Stimulated activated CD4-positive, alpha-beta T cell treated with anti-CD3 and anti-CD28 coated beads, TNF-alpha, amount 100 ng/mL, for 48 hours (primary cell): ENCODE measurements at regions not wholly inside any gene's neighbourhood (a gene's known extent, or its start where the extent isn't known, plus 50 kb on each side); places are given as distances from the start of the nearest gene placed in this dataset.
"Not testable (repeated sequence)": the region's sequence is repeated elsewhere in the genome, so short reads cannot be mapped to it uniquely, and the experiment has no call there.

Experiments
- DNase-seq, 3 donors: peaks; one replicate each; pipeline ENCODE4 v3.0.0-alpha.2; 2020; ENCODE audit warnings: low read depth in 3 of 3

DNA sequence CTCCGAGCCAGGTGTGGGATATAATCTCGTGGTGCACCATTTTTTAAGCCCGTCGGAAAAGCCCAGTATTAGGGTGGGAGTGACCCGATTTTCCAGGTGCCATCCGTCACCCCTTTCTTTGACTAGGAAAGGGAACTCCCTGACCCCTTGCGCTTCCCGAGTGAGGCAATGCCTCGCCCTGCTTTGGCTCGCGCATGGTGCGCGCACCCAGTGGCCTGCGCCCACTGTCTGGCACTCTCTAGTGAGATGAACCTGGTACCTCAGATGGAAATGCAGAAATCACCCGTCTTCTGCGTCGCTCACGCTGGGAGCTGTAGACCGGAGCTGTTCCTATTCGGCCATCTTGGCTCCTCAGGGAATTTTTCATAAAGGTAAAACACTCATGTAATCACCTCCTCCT lies 63.9 kb downstream of the RWDD3 start:
- not testable (repeated sequence) for DNase-seq

DNA sequence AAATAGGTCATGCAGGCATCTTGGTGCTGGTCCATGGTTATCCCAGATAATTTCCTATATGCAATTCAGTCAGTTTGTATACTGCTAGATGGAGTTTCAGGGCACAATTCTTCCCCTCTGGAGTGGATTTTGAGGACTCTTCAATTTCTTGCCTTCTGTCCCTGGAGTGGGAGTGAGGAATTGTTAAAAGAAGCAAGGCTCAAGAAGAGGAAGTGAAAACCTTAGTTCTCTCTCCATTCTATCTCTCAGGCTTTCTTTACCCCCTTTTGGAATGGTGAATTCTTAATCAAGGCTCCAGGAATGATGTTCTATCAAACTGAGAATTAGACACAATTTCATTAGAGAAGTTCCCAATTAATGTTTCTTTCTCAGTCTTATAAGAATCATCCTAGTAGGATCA lies 67.1 kb downstream of the RWDD3 start:
- no peak for DNase-seq

DNA sequence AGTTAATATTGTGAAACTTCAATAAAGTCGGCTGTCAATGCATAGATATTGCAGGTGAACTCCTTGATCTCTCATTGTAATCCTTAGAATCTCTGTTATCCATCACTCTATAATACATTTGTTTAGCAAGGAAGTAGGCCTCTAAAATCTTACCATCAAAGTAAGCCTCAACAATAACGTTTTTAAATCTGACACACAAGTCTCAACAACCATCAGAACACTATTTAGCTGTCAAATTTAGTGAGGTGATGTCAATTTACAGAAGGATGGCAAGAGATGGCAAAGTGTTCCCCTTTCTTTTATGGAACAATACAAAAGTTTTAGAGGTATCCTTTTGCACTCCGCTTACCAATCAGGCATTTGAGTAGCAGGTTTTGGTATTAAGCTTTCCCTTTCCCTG lies 67.6 kb downstream of the RWDD3 start:
- no peak for DNase-seq

GRCh38 chr1:95304803-95305202 lies 70.8 kb downstream of the RWDD3 start:
- DNase-seq: no peak

DNA sequence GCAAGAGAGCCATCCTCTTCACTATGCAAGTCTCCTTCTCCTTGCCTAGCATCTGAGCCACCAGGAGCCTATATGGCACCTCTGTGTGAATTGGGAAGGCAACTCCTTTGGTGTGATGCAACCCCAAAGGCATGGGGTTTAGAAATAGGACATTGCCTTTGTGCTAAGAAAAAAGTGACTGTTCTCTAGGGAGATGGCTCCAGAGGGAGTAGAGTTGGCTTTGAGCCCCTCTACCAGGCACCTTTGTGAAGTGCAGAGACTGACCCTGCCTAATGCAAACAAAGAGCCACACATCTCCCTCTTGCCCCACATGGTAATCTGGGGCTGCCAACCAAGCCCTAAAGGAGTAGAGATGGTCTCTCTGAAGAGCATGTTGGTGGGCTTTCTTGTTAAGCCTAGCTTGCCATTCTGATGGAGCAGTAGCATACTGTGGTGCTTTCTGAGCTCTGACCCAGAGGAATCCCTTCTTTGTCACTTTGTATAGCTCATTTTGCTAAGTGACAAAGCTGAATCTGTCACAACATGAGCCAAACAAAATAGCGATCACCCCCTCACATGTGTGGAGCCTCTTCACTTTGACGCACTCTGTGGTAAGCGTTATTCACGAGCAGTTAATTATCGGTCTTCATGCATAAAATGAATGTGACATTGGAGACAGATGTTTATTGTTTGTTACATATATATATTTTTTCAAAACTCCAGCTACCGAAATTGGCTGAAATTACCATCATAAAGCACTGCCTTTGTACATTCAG lies 74.4 kb downstream of the RWDD3 start:
- no peak for DNase-seq

GRCh38 chr1:95309031-95309471 lies 75.0 kb downstream of the RWDD3 start:
- no peak for DNase-seq

DNA sequence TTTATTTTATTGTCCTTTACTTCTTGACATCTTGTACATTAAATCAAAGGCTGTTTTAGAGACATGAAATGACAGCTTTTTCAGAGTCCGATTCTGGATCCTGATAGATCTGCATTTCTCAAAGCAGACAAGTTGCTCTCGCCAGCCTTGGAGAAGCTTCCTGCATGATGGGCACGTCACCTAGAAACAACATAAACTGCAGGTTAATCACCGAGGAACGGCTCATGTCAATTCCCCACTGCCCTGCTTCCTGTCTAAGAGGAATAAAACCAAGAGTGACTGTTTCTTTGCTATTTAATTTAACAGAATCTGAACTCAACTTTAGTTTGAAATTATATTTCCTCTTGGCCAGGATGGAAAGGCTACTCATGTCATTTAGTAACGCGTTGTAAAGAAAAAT lies 77.0 kb downstream of the RWDD3 start:
- no peak for DNase-seq

GRCh38 chr1:95311762-95312161 lies 77.8 kb downstream of the RWDD3 start:
- DNase-seq: no peak

DNA sequence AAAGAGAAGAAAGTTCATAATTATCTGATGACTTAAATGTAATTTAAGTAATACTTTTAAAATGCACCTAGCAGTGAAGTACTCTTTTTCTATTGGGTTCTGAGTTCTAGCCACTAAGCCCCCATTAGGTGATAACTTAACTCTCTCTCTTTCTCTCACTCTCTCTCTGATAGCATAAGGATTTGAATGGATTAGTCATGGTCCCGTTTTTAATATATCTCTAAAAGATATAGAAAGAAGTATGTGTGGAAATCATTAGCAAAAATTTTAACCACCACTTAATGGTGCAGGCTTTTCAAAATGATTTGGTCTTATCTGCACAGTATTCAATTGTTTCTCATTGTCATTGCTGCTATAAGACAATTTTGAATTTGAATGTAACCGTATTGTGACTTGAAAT lies 78.2 kb downstream of the RWDD3 start:
- DNase-seq: no peak

- DNase-seq: no peak
These were observed 79.5 kb downstream of the RWDD3 start for GRCh38 chr1:95313527-95313926.

DNA sequence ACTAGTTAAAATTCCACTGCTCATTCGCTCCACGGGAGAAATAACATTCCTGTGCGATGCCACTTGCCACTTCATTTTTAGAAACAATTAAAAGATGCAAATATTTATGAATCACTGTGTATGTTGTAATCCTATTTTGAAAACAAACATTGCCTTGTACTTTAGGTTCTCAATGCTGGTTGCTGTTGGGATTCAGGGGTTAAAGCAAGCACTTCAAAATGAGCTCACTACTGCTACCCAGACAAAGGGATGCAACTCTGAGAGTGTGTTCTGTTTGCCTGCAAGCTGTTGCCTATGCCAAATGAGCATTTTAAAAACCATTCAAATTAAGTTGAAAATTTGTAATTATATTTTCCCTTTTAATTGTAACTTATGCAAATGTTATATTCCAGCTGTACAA lies 87.5 kb downstream of the RWDD3 start:
- no peak for DNase-seq

DNA sequence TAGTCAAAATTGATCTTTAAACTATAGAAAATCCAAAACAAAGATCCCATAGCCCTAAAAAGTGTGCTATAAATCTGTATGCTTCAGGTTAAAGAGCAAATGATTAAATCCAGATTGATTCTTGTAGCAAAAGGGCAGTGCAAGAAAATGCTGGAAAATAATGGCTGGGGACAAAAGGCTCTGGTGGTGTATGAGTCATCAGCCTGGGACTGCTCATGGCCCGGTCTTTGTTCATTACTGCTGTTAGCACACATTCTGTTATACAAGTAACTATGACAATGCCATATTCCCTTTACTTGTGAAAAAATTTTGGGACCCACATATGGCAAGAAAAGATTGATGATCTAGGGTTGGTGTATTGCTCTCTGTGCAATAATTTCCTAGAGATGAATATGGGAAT lies 89.1 kb downstream of the RWDD3 start:
- no peak for DNase-seq

DNA sequence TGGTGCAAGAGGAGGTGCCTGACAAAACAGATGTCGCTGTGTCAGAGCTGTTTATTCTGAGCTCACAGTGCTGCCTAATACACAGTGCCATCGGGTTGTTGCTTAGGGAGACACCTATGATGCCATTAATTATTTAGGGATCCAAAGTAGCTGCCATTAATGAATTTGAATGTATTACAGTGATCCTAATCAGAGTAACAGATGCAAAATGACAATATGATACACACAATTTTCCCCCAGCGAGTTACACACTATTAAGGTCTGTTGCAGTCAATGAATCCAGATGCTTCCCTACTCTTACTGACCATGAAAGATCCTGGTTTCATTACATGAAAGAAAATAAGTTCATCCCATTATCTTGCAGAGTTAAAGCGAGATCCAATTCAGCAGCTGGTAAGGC lies 91.3 kb downstream of the RWDD3 start:
- DNase-seq: no peak

GRCh38 chr1:95326023-95326422 lies 92.0 kb downstream of the RWDD3 start:
- no peak for DNase-seq

- DNase-seq: no peak
These were observed 98.7 kb downstream of the RWDD3 start for GRCh38 chr1:95332754-95333153.

DNA sequence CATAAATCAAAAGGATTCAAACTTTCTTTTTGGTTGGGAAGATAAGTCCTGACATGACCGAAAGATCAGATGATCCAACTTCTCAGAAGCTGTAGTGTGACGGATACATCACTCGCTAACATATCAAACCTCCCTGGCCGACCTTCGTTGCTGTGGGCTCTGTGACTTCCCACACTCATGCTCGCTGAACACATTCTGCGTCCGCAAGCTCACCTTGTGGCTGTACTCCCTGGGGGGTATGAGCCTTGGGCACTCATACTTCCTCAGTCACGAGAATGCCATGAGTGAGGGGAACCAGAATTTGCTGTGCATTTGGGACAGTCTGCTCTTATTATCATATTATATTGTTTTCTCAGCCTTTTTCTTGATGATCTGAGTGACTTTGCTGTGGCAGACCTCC lies 105.4 kb downstream of the RWDD3 start:
- no peak for DNase-seq

DNA sequence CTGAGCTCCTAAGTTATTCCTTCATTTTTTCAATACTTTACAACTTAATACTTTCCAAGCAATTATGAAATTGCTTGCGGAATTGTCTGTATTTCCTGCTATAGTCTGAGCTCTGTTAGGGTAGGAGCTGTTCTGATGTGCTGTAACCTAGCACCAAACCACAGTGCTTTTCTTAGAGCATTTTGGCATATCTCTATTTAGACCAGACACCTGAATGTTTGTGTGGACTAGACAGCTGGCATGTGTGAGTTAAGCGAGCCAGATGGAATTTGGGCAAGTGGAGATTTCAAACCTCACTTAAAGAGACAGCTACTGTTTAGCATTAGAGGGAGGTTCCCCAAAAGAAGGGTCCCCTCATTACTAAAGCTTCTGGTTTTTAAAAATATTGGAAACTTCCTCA lies 106.1 kb downstream of the RWDD3 start:
- DNase-seq: no peak

DNA sequence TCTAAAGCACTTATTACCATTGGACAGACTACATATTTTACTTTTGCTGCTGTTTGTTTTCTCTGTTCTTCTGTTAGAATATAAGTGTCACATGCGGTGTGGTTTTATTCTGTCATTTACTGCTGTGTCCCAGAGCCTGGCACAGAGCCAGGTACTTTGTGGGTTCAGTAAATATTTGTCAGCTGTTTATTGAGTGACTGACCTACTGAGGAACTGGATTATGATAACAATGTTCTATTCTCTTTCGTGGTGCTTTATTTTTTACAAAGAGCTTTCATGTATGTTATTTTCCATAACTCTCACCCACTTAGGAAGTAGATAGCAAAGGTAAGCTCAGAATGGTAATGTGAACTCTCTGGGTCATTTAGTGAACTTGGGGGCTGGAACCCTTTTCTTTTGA lies 118.8 kb downstream of the RWDD3 start:
- DNase-seq: no peak

- no peak for DNase-seq
These were observed 119.2 kb downstream of the RWDD3 start for GRCh38 chr1:95353194-95353593.

DNA sequence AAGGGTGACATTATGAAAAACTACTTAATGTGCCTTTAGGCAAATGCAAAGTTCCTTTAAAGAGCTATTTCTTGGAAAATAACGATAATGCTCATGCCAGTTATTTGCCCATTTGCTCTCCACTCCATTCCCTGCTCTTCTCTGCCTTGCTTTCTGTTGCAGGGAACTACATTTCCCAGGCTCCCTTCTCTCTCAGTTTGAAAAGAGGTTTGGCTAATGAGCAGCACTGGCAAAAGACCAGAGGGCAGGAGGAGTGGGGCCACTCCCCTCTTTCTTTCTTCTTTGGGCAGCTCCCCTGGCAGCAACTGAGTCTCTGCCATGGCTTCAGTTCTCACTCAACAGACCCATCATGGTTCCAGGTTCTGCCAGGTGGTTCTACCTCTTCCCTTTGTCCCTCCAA lies 130.5 kb downstream of the RWDD3 start:
- DNase-seq: no peak

DNA sequence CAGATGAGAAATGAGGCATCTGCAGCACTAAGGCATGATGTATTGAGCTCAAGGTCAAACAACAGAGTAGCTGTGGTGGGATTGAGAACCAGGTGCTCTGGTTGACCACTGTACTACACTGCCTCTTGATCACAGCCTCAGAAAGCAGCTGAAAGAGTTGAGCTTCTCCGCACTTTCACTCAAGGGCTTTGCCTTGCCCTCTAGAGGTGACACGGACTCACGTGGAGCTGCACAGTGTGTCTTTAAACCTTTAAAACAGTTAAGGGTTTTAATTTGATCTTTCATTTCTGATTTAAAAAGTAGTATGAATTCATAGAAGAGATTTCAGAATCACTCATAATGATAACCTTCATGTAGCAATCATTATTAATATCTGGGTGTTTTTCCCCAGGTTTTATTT lies 132.5 kb downstream of the RWDD3 start:
- DNase-seq: no peak

- DNase-seq: no peak
These were observed 134.2 kb downstream of the RWDD3 start for GRCh38 chr1:95368178-95368577.

GRCh38 chr1:95369985-95370690 lies 136.1 kb downstream of the RWDD3 start:
- DNase-seq: no peak
